ENCODE measurements at regions not wholly inside any gene's neighbourhood (a gene's known extent, or its start where the extent isn't known, plus 50 kb on each side); places are given as distances from the start of the nearest gene placed in this dataset.
"Not testable (repeated sequence)": the region's sequence is repeated elsewhere in the genome, so short reads cannot be mapped to it uniquely, and the experiment has no call there.

DNA sequence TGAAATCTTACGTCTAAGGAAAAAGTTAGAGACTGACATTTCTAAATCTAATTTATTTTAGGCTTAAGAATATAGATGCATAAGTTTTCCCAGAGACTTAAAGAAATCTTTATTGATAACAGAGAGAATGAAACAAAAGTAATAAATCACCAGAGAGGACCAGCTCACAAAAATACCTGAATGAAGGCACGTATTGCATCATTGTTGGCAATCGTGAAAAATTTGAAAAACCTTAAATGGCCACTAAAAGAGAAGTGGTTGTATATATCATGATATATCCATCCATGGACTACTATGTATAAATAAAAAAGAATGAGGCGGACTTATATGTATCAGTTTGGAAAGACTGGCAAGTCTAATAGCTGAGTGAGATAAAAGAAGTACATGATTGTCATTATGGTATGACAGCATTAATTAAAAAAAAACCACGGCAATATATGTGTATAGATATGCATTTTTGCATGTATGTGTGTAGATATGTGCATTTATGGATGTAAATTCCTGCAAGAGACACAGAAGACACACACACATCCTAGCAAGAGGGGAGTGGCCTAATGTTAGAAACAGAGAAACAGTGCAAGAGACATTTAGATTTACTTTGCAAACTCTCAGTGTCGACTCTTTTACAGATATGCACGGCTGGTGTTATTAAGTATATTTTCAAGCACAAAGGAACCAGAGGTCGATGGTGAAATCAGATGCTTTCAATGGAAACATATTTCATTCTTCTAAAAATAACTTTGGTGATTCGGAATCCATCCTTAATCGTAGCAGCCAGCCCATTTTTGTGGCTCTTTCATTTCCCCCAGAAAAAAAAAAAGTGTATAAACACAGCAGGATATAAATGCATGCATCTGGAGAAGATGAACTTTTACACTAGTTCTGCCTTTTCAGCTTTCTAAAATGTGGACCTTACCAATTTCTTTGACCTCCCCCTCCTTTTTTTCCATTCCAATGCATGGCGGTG lies 156.1 kb upstream of the SALL4 start:
- no peak for DNase-seq (ENCODE audit: low spot score)

GRCh38 chr20:51955756-51956155 lies 153.4 kb upstream of the SALL4 start:
- DNase-seq (ENCODE audit: low spot score): no peak

DNA sequence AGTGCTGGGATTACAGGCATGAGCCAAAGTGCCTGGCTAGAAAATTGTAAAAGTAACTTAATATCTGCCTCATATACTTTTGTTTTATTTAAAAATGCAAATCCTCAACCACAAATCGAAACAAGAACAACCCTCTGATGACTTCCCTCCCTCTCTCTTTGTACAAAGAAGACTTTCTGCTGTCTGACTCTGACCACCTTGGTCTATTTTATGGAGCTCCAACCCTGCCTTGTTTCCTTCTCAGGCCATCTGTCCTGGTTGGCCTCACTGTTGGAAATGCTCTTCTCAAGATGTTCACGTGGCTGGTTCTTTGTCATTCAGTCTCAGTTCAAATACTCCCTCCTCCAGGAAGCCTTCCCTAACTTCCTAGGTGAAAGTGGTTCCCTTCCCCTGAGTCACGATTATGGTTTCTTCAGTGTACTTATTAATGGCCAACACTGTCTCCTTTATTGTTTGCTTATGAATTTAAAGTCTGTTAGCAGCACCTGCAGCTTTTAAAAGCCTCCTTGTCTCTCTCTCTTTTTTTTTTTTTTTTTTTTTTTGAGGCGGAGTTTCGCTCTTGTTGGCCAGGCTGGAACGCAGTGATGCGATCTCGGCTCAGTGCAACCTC lies 151.5 kb upstream of the SALL4 start:
- DNase-seq (ENCODE audit: low spot score): no peak

- no peak for DNase-seq (ENCODE audit: low spot score)
These were observed 148.6 kb upstream of the SALL4 start for GRCh38 chr20:51950926-51951325.

GRCh38 chr20:51946586-51946985 lies 144.3 kb upstream of the SALL4 start:
- DNase-seq (ENCODE audit: low spot score): no peak

GRCh38 chr20:51945881-51946280 lies 143.6 kb upstream of the SALL4 start:
- DNase-seq (ENCODE audit: low spot score): no peak

DNA sequence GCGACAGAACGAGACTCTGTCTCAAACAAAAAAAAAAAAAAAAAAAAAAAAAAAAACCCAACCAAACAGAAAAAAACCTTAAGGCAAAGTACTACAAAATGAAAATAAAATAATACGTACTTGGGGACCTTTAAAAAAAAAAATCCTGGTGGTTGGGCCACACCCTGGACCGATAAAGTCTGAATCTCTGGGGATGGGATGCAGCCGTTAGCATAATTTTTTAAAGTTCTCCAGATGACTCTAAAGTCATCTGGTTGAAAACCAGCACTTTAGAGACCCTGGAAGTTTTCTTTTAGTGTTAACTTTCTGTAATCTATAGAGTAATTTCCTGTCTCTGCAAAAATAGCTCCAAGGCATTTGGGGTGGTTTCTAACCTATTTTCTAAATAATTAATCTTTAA lies 142.9 kb upstream of the SALL4 start:
- no peak for DNase-seq (ENCODE audit: low spot score)

DNA sequence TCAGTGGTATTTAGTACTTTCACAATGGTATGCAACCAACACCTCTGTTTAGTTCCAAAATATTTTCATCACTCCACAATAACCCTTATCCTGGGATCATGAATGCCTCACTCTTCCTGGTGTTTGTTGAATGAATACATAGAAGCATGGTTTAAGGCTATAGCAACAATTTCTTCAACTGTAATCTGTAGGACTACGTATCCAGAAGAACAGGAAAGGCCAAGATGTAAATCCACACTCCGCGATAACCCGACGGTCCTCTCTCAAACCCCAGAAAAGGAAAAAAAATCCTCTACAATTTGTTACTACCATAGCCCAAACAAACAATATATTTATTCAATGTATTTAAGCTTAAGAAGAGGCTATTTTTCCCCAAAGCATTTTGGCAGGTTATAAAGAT lies 141.4 kb upstream of the SALL4 start:
- no peak for DNase-seq (ENCODE audit: low spot score)

- not testable (repeated sequence) for DNase-seq (ENCODE audit: low spot score)
These were observed 141.0 kb upstream of the SALL4 start for GRCh38 chr20:51943326-51943725.

GRCh38 chr20:51941503-51941902 lies 139.2 kb upstream of the SALL4 start:
- no peak for DNase-seq (ENCODE audit: low spot score)

DNA sequence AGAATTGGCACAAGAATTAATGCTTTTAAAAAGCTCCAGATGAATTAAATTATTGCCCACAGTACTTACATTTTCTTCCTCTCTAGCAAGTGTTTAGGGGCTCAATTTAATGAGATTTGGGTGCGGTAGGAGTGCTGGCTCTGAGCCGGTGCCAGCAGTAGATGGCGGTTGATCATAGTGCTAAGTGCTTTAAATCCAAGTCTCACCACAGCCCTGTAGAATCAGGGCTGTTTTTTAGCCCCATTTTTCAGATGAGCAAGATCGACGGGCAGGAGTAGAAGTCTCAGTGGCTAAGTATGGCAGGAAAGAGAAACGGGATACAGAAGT lies 136.9 kb upstream of the SALL4 start:
- DNase-seq (ENCODE audit: low spot score): no peak

GRCh38 chr20:51938559-51939258 lies 136.4 kb upstream of the SALL4 start:
- DNase-seq (ENCODE audit: low spot score): no peak

GRCh38 chr20:51937779-51938178 lies 135.5 kb upstream of the SALL4 start:
- DNase-seq (ENCODE audit: low spot score): no peak

GRCh38 chr20:51936377-51936776 lies 134.1 kb upstream of the SALL4 start:
- DNase-seq (ENCODE audit: low spot score): no peak

GRCh38 chr20:51935003-51935358 lies 132.7 kb upstream of the SALL4 start:
- DNase-seq (ENCODE audit: low spot score): no peak

DNA sequence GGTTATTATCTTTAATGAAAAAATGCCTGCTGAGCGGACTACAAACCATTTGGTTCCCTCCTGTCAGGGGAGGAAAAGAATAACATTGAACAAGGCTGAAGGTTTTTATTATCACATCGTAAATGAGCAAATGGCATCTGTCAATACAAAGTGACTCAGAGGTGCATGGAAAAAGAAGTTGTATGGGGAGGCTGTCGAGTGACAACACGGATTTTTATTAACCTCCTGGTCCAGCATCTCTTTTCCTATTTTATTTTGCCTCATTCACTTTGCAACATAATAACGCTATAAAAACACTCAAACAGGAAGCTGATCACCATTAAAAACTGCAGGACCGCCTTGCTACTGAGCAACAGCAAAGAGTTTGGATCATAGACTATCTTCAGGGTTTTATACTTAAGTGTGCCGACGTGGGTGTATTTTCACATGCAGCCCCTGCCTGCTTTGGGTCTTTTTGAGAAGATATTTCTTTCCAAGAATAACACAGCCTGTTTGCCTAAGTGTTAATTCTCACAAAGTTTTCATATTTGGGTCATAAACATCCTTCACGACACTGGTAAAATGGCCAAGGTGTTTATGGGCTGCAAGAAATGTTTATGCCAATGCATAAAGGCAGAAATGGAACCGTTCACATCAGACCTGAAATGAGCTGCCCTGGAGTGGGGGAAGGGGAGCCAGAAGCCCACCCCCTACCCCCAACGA lies 132.1 kb upstream of the SALL4 start:
- DNase-seq (ENCODE audit: low spot score): no peak

DNA sequence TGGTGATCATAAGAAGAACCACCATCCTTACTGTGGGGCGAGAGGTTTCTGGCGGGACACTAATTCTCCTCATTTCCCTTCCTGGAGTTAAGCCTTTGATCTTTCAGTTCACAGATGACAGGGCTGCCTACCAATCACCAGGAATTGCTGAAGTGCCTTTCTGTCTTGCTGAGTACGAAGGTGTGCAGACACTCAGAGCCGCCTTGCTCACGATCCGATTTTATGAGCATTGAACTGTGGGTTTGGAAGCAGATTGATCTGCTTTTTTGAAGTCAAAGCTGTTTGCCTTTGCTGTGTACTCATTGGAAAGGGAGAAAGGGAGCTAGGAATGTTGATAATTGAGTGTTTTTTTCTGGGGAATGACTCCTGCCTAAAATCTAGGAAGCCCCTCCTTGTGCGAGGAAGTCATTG lies 129.1 kb upstream of the SALL4 start:
- no peak for DNase-seq (ENCODE audit: low spot score)

DNA sequence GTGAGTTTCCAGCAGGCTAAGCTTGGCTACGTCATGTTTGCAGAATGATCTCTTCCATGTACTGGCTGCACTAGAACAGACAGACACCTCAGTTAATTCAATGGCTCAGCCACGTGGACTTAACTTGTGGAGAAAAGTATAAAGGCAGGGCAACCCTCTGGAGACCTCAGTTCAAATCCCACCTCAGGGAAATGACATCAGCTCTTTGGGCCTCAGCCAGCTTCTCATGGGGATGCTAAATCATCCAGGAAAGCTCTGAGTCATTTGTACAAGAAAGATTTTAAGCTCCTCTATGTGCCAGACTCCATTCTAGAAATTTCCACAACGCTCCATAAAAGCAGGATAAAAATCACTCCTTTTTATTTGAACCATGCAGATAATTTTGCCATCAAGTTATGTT lies 128.5 kb upstream of the SALL4 start:
- no peak for DNase-seq (ENCODE audit: low spot score)

- no peak for DNase-seq (ENCODE audit: low spot score)
These were observed 126.6 kb upstream of the SALL4 start for GRCh38 chr20:51928931-51929330.

GRCh38 chr20:51927970-51928369 lies 125.6 kb upstream of the SALL4 start:
- not testable (repeated sequence) for DNase-seq (ENCODE audit: low spot score)

DNA sequence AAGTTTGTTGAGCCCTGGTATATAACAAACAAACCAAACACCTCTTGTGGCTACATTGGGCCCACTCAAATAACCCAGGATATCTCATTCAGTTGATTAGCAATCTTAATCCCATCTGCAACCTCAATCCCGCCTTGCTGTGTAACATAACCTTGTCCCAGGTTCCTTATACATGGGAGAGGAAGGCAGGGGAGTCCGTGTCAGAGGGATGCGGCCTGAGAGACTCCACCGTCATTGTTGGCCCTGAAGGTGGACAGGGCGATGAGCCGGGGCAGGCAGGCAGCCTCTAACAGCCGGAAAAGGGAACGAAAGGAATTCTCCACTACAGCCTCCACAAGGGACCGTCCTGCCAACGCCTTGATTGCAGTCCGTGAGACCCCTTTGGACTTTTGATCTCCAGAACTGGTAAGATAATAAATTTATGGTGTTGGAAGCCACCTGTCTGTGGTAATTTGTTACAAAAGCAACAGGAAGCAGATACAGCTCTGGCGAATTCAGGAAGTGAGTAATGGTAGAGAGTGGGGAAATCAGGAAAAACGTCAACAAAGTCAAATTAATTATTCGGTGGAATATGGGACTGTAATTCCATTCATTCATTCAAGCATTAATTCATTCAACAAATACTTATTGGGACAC lies 124.5 kb upstream of the SALL4 start:
- DNase-seq (ENCODE audit: low spot score): no peak

DNA sequence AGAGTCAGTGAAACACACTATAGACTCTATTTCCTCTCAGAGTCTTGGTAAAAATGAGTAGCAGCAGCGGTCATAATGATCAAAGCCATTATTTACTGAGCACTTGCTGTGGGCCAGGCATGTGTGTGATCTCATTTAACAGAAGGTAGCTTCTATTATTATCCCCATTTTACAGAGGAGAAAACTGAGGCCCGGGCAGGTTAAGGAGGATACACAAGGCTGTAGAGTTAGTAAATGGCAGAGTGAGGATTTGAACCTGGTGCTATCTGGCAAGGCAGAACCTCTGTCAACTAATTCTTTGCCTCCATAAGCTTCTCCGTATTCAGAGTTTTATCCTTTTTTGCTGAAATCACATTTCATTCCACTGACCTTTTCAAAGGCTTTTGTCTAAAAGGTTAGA lies 122.2 kb upstream of the SALL4 start:
- no peak for DNase-seq (ENCODE audit: low spot score)

All from D341Med (cell line).